DOHH2 (cell line): ENCODE measurements at regions not wholly inside any gene's neighbourhood (a gene's known extent, or its start where the extent isn't known, plus 50 kb on each side); places are given as distances from the start of the nearest gene placed in this dataset.

Experiments used
- CTCF ChIP-seq: fragments of 200-600 bp; sonication (generic); IDR thresholded peaks from one replicate; pipeline ENCODE4 v1.5.1; 2014; ENCODE audit warnings: antibody characterized with exemption, mild to moderate bottlenecking, low read depth, low read length; ENCODE audit not compliant: poor library complexity, severe bottlenecking
- EZH2phosphoT487 ChIP-seq: fragments of 200-600 bp; sonication (generic); IDR thresholded peaks from 2 replicates; pipeline ENCODE4 v1.6.1; 2017; ENCODE audit warnings: borderline replicate concordance, mild to moderate bottlenecking, antibody characterized with exemption, low read length, moderate library complexity, mixed read lengths

- TF ChIP-seq CTCF (no peak), EZH2phosphoT487 (no peak)
These were observed 136.0 kb downstream of the EDN1 start for GRCh38 chr6:12426121-12426520.
